DMS53 (cell line): ENCODE measurements at regions not wholly inside any gene's neighbourhood (a gene's known extent, or its start where the extent isn't known, plus 50 kb on each side); places are given as distances from the start of the nearest gene placed in this dataset.
A peak's percentile ranks its signal among the peaks of the same experiment; 100 is the strongest.
"Not testable (repeated sequence)": the region's sequence is repeated elsewhere in the genome, so short reads cannot be mapped to it uniquely, and the experiment has no call there.

Experiments used
- DNase-seq: peaks from one replicate; lab custom pipeline; 2025; lab: John Stamatoyannopoulos, UW

DNA sequence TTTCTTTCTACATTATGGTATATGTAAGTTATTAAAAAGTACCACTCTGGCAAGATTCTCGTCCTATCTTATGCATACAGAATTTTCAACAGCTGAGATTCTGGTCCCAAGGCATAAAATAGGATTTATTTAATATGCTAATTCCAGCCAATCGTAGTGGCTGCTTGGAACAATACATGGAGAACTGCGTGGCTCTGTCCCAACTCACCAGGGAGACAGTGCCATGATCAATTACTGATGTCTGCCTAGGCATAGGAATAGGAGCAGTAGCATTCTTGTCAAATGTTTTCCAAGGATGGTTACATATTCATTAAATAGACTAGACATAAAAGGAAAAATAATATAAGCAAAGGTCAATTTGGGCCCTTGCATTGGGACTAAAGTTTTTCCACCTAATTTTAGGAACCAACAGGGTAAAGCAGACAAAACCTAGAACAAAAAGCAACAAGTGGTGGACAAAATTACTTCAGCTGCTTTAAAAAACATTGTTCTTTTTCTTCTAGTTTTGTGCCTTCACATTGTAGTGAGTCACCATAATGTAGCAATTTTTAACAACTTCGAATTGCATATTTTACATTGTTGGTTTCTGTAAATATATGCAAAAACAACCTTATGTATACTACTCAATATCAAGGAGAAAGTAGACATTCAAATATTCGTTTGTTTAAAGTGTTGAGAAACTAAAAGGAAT, 232.8 kb upstream of the ATP5MC3 start:
- DNase-seq, result no peak

GRCh38 chr2:175410941-175411340, 229.4 kb upstream of the ATP5MC3 start:
- DNase-seq, result not testable (repeated sequence)

GRCh38 chr2:175404839-175405238, 223.3 kb upstream of the ATP5MC3 start:
- DNase-seq, result no peak

GRCh38 chr2:175403599-175404221, 222.2 kb upstream of the ATP5MC3 start:
- DNase-seq, result no peak

DNA sequence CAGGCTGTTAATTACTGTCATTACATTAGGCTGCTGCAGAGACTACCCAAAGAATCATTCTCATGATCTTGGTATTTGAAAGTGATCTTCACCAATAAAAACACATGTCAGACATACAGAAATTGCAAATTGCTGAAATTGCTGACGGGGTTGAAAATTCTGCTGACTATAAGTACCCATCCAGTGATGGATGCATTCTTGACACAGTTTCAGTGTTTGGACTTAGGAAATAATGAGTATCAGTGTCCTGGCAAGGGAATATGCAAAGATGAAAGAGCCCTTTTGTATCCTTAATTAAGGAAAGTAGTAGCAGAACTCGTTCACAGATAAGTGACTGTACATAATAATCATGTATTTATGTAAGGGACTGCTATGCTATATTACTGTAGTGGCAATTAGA, 221.1 kb upstream of the ATP5MC3 start:
- DNase-seq, result no peak

DNA sequence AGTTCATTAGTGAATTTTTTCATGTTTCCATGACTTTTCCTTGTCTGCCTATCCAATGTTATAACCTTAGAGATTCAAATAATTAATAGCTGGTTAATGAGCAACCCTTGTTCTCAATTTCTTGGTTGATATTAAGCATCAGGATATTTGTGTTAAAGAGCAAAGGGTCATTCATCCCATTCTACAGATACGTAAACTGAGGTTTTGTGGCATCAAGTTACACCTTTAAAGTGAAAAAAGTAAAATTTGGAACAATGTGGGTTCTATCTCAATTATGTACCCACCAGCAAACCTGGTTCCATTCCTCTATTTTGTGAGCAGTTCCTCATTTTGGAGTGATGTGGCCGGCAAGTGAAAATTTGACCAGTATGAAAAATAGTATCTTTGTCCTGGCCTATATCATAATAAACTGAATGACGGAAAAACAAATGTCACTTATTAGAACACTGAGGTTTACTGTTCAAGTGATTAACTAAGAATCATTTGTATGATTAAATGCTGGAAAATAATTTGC, 220.5 kb upstream of the ATP5MC3 start:
- no peak for DNase-seq

GRCh38 chr2:175400975-175401374, 219.5 kb upstream of the ATP5MC3 start:
- DNase-seq, result no peak

GRCh38 chr2:175399326-175399725, 217.8 kb upstream of the ATP5MC3 start:
- DNase-seq, result no peak

DNA sequence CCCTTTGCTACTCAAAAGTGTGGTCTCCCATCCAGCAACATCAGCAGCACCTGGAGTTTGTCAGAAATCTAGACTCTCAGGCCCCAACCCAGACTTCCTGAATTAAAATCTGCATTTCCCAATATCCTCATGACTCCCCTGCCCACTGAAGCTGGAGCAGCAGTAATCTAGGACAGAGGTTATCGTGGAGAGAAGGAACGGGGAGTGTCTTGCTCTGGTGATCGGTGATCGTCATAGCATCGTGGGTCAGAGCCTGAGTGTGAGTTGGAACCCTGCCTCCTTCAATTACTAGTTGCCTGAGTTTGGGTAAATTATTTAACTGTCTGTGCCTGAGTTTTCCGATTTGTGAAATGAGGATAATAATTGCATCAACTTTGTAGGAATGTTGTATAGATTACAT, 217.3 kb upstream of the ATP5MC3 start:
- no peak for DNase-seq

GRCh38 chr2:175396696-175397095, 215.2 kb upstream of the ATP5MC3 start:
- DNase-seq, result no peak

- peak; percentile 48 for DNase-seq
Observed at GRCh38 chr2:175393851-175394250, 212.3 kb upstream of the ATP5MC3 start.

DNA sequence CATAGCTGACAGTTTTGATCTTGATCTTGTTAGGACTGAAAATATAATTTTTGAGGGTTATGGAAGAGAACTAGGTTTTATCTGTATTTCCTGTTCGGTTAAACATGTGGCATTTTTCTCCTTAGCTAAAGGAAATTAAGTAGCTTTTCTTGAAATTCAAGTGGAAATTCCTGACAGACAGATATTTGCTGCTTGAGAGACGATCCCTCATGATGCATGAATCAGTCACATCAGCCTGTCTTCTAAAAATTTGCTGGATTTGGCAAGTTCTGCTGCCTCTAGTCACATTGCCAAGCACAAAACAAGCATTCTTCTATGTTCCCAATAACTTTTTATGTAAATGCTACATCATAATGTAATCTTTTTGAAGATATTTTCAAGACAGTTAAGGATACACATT, 201.8 kb upstream of the ATP5MC3 start:
- no peak for DNase-seq

DNA sequence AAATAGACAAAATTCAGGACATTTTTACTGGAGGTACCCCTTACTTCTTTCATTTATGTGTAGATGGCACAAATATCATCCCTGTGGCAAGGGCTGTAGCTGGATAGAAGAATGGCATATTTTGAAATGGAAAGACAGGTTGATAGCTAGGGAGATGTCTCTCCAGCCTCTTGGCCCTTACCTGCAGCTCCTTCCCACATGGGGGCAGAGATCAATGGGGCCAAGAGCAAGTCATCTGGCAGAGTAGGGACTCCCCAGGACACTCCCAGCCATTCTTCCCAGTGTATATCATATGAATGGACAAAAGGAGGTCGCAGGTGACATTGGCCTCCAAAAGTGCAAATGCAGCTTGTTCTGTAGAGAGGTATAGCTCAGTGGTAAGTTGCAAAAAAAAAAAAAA, 192.2 kb upstream of the ATP5MC3 start:
- no peak for DNase-seq

DNA sequence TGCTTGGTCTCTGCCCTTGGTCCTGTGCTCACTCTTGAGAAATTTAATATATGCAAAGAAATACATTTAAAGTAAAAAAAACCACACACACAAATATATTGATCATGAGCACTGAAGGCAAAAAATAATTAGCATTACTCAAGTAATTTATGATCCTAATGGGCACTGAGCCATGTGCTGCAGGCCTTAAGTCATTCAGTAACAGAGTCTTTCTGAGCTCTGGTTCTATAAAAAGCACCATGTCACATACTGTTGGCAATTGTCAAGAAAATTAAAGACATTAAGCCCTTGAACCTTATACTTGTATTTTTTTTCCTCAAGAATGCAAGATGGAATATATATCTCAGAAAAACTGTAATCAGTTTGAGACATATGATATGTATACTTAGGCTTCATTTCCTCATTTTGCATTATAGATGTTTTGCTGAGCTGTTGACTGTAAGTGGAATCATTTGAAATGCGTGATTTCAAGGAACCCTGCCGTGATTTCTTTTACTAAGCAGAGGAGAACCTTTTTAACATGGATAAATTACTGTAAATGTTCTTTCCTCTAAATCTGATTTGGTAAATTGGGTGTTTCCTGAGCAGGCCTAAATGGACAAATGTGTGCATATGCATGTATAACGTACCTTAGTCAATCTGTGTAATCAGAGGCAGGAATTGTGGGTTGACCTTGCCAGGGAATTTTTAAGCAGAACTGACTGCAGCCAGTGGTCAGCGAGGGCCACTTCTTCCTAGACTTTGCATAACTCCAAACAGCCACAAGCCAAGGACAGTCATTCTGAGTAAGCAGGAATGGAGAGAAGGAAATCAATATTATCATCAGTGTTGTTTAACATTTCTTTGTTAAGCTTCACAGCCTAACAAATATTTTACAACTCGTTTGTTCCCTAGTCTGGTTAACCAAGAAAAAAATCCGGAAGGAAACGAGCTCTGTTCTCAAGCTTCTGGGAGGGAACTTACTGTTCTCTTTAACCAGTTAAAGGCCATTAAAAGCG, 191.5 kb upstream of the ATP5MC3 start:
- DNase-seq, result no peak

DNA sequence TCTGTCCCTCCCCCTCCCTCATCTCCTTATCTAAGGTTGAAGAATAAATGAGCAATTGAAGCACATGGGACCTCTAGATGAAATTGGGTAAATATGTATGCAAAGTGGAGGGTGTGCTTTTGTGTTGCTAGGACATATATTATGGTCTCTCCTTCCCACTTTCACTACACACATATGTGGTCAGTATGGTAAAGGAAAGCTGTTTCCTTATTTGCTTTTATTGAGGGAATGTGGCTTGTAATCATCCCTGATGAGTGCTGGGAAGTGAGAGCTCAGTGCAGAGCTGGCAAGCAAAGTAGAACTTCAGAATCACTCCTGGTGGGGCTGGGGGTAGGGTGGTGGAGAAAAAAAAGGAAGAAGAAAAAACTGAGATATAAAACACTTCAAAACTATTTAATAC, 189.9 kb upstream of the ATP5MC3 start:
- no peak for DNase-seq

- peak; percentile 81 for DNase-seq
Observed at GRCh38 chr2:175366815-175367214, 185.3 kb upstream of the ATP5MC3 start.

- DNase-seq, result no peak
Observed at GRCh38 chr2:175363699-175364098, 182.2 kb upstream of the ATP5MC3 start.

DNA sequence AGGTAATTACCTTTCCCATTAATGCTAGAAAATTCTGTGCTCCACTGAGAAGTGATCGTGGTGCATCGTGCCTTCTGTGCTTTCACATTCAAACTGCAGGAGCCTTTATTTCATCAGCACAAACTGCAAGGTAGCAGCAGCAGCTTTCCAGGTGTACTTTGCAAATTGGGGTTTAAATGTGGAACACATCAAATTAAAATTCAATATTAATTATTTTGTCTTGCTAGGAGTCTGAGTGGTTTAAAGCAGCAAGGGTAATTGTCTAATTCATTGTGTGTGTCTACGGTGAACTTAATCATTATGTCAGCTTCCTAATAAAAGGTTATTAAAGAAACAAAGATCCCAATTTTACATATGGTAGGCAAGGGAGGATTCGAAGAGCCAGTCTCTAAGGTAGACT, 180.8 kb upstream of the ATP5MC3 start:
- DNase-seq, result no peak

DNA sequence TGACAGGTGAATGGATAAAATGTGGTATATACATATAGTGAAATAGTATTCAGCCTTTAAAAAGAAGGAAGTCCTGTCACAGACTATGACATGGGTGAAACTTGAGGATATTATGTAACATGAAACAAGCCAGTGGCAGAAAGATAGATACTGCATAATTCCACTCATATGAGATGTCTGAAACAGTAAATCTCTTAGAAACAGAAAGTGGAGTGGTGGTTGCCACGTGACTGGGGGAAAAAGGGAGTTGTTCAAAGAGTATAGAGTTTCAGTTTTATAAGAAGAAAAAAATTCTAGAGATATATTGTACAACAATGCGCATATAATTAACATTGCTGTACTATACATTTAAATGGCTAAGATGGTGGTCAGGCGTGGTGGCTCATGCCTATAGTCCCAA, 178.2 kb upstream of the ATP5MC3 start:
- no peak for DNase-seq

- no peak for DNase-seq
Observed at GRCh38 chr2:175356901-175357300, 175.4 kb upstream of the ATP5MC3 start.

DNA sequence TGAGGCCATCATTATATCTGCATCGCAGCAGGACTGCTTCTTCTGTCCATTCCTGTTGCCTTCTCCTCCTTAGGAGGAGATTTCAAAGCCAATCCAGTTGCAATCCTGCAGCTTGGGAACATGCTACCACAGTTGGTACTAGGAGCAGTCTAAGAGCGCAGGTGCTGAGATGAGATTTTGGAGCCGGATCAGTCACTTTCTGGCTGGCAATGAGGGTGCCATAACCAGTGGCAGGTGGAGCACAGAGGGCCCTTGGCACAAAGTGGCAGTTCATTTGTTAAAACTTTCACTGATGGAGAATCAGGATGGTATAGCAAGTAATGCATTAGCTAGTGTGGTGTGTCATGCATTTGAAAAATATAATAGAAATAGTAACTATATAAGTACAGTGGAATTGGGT, 173.7 kb upstream of the ATP5MC3 start:
- no peak for DNase-seq

GRCh38 chr2:175353275-175353674, 171.8 kb upstream of the ATP5MC3 start:
- DNase-seq, result no peak

- DNase-seq, result no peak
Observed at GRCh38 chr2:175351512-175351911, 170.0 kb upstream of the ATP5MC3 start.
